ENCODE measurements at regions not wholly inside any gene's neighbourhood (a gene's known extent, or its start where the extent isn't known, plus 50 kb on each side); places are given as distances from the start of the nearest gene placed in this dataset.
"Not testable (repeated sequence)": the region's sequence is repeated elsewhere in the genome, so short reads cannot be mapped to it uniquely, and the experiment has no call there.

DNA sequence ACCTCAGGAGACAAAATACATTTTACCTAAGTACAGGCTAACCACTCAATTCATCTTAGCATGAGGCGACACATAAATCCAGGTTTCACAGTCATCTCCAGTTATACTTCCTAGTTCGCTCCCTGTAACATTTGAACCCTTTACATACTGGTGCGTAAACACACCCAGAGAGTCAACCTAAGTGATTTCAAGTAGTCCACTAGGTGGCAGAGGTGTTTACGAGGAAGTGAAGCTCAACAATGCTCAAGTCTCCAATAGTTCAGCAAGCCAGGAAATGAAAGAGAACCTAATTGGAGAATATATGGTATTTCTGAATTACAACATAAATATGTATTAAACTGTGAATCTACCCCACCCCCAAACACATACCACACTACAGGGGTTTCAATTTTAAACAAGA is 76.3 kb upstream of the ABCB5 start:
- no peak overlapping the region for H3K27ac ChIP-seq
- WGBS, 2 donors, result 79 to 83% methylated on average over 4 of the region's 4 CpGs
- H3K9me3 ChIP-seq, result no peaks in the 10 kb centered on the region
- TF ChIP-seq, protein P1, sequence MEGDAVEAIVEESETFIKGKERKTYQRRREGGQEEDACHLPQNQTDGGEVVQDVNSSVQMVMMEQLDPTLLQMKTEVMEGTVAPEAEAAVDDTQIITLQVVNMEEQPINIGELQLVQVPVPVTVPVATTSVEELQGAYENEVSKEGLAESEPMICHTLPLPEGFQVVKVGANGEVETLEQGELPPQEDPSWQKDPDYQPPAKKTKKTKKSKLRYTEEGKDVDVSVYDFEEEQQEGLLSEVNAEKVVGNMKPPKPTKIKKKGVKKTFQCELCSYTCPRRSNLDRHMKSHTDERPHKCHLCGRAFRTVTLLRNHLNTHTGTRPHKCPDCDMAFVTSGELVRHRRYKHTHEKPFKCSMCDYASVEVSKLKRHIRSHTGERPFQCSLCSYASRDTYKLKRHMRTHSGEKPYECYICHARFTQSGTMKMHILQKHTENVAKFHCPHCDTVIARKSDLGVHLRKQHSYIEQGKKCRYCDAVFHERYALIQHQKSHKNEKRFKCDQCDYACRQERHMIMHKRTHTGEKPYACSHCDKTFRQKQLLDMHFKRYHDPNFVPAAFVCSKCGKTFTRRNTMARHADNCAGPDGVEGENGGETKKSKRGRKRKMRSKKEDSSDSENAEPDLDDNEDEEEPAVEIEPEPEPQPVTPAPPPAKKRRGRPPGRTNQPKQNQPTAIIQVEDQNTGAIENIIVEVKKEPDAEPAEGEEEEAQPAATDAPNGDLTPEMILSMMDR (IDR thresholded peaks at IDR 0.05), result no peak
- TF ChIP-seq POLR2A (IDR thresholded peaks at IDR 0.05), result no peak
- DNase-seq (no peak), ATAC-seq (no peak)
- no peaks in the 10 kb centered on the region for H3K36me3 ChIP-seq (replicated peaks in 1 of 2; ENCODE audit: insufficient read depth in 1 of 2, low read depth in 2 of 2)
- intact Hi-C loops (cut with DNase I), result no loop called here
- no peaks in the 10 kb centered on the region for H3K27me3 ChIP-seq
- H3K4me3 ChIP-seq, result no peak overlapping the region
- no peaks in the 10 kb centered on the region for H3K4me1 ChIP-seq

DNA sequence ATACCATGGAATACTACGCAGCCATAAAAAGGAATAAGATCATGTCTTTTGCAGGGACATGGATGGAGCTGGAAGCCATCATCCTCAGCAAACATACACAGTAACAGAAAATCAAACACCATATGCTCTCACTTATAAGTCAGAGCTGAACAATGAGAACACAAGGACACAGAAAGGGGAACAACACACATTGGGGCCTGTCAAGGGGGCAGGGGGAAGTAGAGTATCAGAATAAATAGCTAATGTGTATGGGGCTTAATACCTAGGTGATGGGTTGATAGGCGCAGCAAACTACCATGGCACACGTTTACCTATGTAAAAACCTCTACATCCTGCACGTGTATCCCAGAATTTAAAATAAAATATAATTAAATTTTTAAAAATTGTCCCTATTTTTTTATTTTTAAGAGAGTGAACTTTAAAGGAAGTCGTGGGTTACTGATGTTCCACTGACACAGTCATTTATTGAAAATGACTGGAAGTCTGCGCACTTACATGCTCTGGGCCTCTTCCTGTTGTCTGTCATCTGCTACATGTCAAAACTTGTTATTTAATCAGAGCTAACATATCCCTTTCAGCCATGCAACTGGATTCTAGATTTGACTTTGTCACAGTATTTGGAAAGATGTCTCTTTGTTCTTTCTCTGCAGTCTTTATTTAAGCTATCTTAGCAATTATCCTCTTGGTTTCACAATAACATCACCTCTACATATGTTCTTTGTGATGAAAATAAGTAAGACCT is 73.7 kb upstream of the ABCB5 start:
- 66 to 79% methylated on average over 6 of the region's 6 CpGs for WGBS, 2 donors
- H3K27me3 ChIP-seq, result no peaks in the 10 kb centered on the region
- no peak overlapping the region for H3K4me3 ChIP-seq
- H3K4me1 ChIP-seq, result no peaks in the 10 kb centered on the region
- no peaks in the 10 kb centered on the region for H3K36me3 ChIP-seq (replicated peaks in 1 of 2; ENCODE audit: insufficient read depth in 1 of 2, low read depth in 2 of 2)
- intact Hi-C loops (cut with DNase I), result no loop called here
- ATAC-seq, result no peak
- DNase-seq, result no peak
- H3K9me3 ChIP-seq, result no peaks in the 10 kb centered on the region
- TF ChIP-seq, protein P1 (IDR thresholded peaks at IDR 0.05), result no peak
- no peak for TF ChIP-seq POLR2A (IDR thresholded peaks at IDR 0.05)
- no peak overlapping the region for H3K27ac ChIP-seq

DNA sequence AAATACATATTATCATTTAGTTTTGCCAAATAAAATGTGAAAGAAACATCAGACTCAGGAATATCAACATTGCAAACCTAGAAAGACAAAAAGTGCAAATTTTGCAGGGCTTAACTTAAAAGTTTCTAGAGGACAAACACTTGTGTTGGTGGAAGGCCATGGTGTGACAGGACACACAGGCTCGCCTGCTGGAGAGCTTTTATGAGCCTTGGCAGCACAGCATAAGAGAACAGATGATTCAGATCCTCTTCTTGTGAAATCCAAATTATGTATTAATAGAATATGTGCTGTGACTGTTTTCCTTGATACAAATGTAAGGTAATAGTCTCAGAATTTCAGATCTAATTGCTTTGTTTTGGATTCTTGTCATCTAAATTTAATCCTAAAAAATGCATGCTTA is 72.9 kb upstream of the ABCB5 start:
- H3K27me3 ChIP-seq, result no peaks in the 10 kb centered on the region
- DNase-seq, result peak in 1 of 4 donors; percentile 29
- no peaks in the 10 kb centered on the region for H3K4me1 ChIP-seq
- no peak for ATAC-seq
- no peaks in the 10 kb centered on the region for H3K36me3 ChIP-seq (replicated peaks in 1 of 2; ENCODE audit: insufficient read depth in 1 of 2, low read depth in 2 of 2)
- intact Hi-C loops (cut with DNase I), result no loop called here
- no peak overlapping the region for H3K27ac ChIP-seq
- no peak overlapping the region for H3K4me3 ChIP-seq
- no peaks in the 10 kb centered on the region for H3K9me3 ChIP-seq
- WGBS, 2 donors, result 13 to 42% methylated on average over 1 of the region's 1 CpG
- no peak for TF ChIP-seq POLR2A (IDR thresholded peaks at IDR 0.05)
- TF ChIP-seq, protein P1 (IDR thresholded peaks at IDR 0.05), result no peak

DNA sequence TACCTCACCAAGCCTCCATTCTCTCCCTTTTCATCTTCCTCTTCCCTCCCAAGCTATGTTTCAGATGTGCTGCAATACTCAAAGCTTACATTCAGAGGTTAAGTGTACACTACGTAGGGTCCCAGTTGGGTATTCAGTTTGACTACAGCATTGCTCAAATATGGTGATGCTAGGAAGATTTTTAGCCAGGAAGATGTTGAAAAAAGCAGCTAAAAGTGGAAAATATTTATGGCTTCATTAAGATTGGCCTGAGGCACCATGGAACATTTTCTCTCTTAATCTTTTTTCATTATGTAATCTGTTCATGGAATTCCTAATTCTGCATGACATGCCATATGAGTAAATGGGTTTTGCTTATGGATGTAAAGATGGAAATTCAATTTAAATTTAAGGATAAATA is 72.0 kb upstream of the ABCB5 start:
- Histone ChIP-seq H3K27me3 (no peaks in the 10 kb centered on the region), H3K27ac (no peak overlapping the region), H3K4me1 (no peaks in the 10 kb centered on the region), H3K9me3 (no peaks in the 10 kb centered on the region), H3K4me3 (no peak overlapping the region), H3K36me3 (replicated peaks in 1 of 2; ENCODE audit: insufficient read depth in 1 of 2, low read depth in 2 of 2) (no peaks in the 10 kb centered on the region)
- no peak for DNase-seq
- TF ChIP-seq POLR2A (IDR thresholded peaks at IDR 0.05), result no peak
- TF ChIP-seq, protein P1 (IDR thresholded peaks at IDR 0.05), result no peak
- intact Hi-C loops (cut with DNase I), result no loop called here
- 57 to 73% methylated on average over 1 of the region's 1 CpG for WGBS, 2 donors
- ATAC-seq, result no peak

DNA sequence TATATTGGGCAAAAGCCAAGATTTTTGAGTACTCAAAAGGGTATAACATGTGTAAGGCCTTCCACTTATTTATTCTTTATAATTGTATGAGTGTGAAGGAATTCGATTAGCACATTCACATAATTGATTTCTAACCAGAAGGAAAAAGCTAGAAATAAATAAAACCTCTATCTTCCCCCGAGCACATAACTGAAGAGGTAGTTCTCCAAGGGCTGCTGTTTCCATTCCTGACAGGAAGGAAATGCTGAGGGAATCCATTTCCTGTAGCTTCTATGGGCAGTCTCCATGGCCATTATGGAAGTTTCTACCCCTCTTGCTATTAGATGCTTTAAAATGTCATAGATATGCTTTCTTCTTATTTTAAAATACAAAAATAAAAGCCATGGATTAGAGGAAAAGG is 70.5 kb upstream of the ABCB5 start:
- Histone ChIP-seq H3K27me3 (no peaks in the 10 kb centered on the region), H3K4me3 (no peak overlapping the region), H3K36me3 (replicated peaks in 1 of 2; ENCODE audit: insufficient read depth in 1 of 2, low read depth in 2 of 2) (no peaks in the 10 kb centered on the region), H3K27ac (no peak overlapping the region), H3K9me3 (no peaks in the 10 kb centered on the region), H3K4me1 (no peaks in the 10 kb centered on the region)
- ATAC-seq (no peak), DNase-seq (no peak)
- 60 to 61% methylated on average over 2 of the region's 2 CpGs for WGBS, 2 donors
- TF ChIP-seq, protein P1 (IDR thresholded peaks at IDR 0.05), result no peak
- no peak for TF ChIP-seq POLR2A (IDR thresholded peaks at IDR 0.05)
- intact Hi-C loops (cut with DNase I), result no loop called here

DNA sequence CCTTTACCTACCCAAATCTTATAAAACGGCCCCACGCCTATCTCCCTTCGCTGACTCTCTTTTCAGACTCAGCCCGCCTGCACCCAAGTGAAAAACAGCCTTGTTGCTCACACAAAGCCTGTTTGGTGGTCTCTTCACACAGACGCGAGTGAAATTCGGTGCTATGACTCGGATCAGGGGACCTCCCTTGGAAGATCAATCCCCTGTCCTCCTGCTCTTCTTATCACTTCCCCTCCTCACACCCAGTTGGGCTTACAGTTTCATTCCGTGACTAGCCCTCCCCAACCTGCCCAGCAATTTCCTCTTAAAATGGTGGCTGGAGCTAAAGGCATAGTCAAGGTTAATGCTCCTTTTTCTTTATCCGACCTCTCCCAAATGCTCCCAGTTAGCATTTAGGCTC is 68.5 kb upstream of the ABCB5 start:
- H3K27me3 ChIP-seq; H3K9me3 ChIP-seq; intact Hi-C loops (cut with DNase I); H3K27ac ChIP-seq; DNase-seq; H3K4me3 ChIP-seq; ATAC-seq; H3K4me1 ChIP-seq; H3K36me3 ChIP-seq (replicated peaks in 1 of 2; ENCODE audit: insufficient read depth in 1 of 2, low read depth in 2 of 2): not testable (repeated sequence)
- 80% methylated on average over 10 of the region's 10 CpGs for WGBS, 2 donors

Data from body of pancreas (tissue), 4 donors.